NT2/D1 (cell line): ENCODE measurements at regions not wholly inside any gene's neighbourhood (a gene's known extent, or its start where the extent isn't known, plus 50 kb on each side); places are given as distances from the start of the nearest gene placed in this dataset.
"Not testable (repeated sequence)": the region's sequence is repeated elsewhere in the genome, so short reads cannot be mapped to it uniquely, and the experiment has no call there.

ENCODE experiments used
- SUZ12 ChIP-seq: IDR thresholded peaks from 2 replicates; pipeline ENCODE4 v1.6.1; 2011; ENCODE audit not compliant: insufficient read length, insufficient read depth; ENCODE audit errors: extremely low read depth
- YY1 ChIP-seq: IDR thresholded peaks from 2 replicates; pipeline ENCODE4 v1.6.1; 2011; ENCODE audit not compliant: insufficient read length, insufficient read depth
- ZNF274 ChIP-seq: IDR thresholded peaks from 2 replicates; pipeline ENCODE4 v1.6.1; 2011; ENCODE audit warnings: mild to moderate bottlenecking, low read depth, low read length

DNA sequence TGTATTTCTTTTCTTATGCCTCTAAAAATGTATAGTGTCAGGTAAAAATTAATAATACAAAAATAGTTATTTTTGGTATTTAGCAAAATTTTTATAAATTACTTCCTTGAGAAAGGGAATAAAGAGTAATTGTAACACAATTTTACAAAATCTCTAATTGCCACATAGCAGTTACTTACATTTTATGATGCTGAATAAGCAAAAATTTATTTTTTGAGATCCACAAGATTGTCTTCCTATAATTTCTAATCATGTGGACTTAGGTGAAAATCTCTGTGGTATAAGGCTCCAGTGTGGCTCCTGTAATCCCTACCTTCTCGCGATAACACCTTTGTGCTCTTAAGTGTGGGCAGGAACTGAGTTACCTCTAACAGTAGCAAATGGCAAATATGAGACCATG is 487.1 kb upstream of the ZNF337 start:
- not testable (repeated sequence) for TF ChIP-seq YY1, SUZ12, ZNF274
